Cardiac muscle cell (in vitro differentiated cells and primary cell): ENCODE measurements at regions not wholly inside any gene's neighbourhood (a gene's known extent, or its start where the extent isn't known, plus 50 kb on each side); places are given as distances from the start of the nearest gene placed in this dataset.
A peak's percentile ranks its signal among the peaks of the same experiment; 100 is the strongest.

ENCODE experiments used
- DNase-seq, 2 donors: peaks; one replicate each; pipeline versions ENCODE4 v3.0.0 to v3.0.0-alpha.2; 2010 to 2017; ENCODE audit warnings: low read depth in 1 of 2, low spot score in 1 of 2
- H3K27ac ChIP-seq: fragments of 200-600 bp; sonication (generic); 2 replicates; pipeline ENCODE4 v1.5.1; 2016
- H3K27me3 ChIP-seq: fragments of 200-600 bp; sonication (generic); 2 replicates; pipeline ENCODE4 v1.6.0; 2016; ENCODE audit warnings: control low read depth
- H3K36me3 ChIP-seq: fragments of 200-600 bp; sonication (generic); 2 replicates; pipeline ENCODE4 v1.5.1; 2016; ENCODE audit warnings: control low read depth
- H3K4me1 ChIP-seq: fragments of 200-600 bp; sonication (generic); 2 replicates; pipeline ENCODE4 v1.8.1; 2017; ENCODE audit warnings: low read depth, mild to moderate bottlenecking, mixed run types
- H3K4me3 ChIP-seq: fragments of 200-600 bp; sonication (generic); 2 replicates; pipeline ENCODE4 v1.5.1; 2016; ENCODE audit warnings: mild to moderate bottlenecking
- H3K9me3 ChIP-seq: fragments of 200-600 bp; sonication (generic); 2 replicates; pipeline ENCODE4 v1.5.1; 2017; ENCODE audit warnings: low read depth, mild to moderate bottlenecking, control low read depth
- TF ChIP-seq, protein P1 (sequence below): IDR thresholded peaks from 2 replicates; pipeline ENCODE4 v1.5.1; 2012; ENCODE audit warnings: low read depth, mild to moderate bottlenecking, low read length

DNA sequence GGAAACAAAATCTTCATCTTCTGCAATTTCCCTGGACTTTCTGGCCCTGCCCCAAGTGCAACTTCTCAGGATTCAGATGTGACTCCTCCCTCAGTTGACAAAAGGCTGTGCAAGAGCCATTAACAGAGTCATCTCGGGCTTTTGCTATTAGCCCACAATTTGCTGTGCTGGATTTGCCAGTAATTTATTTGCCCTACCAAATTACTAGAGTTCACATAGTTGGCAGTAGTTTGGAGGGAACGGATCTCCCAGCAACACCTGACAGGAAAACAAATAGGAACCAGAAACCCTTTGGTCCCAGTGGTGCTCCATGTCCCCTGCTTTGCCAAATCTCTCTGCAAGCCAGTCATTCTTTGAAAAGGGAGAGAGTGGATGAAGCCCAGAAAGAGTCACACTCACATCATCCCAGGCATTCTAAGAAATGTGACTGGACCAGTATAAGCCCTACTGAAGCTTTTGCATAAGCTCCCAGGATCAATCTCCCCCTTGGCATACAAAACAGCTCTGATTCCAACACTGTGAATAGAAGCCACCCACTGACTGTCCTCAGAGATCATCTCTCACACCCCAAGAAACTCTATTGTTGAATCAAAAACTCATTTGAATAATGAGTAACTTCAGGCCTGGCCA, 350.1 kb upstream of the NBEA start:
- no peak overlapping the region for H3K4me3 ChIP-seq
- TF ChIP-seq, protein P1, sequence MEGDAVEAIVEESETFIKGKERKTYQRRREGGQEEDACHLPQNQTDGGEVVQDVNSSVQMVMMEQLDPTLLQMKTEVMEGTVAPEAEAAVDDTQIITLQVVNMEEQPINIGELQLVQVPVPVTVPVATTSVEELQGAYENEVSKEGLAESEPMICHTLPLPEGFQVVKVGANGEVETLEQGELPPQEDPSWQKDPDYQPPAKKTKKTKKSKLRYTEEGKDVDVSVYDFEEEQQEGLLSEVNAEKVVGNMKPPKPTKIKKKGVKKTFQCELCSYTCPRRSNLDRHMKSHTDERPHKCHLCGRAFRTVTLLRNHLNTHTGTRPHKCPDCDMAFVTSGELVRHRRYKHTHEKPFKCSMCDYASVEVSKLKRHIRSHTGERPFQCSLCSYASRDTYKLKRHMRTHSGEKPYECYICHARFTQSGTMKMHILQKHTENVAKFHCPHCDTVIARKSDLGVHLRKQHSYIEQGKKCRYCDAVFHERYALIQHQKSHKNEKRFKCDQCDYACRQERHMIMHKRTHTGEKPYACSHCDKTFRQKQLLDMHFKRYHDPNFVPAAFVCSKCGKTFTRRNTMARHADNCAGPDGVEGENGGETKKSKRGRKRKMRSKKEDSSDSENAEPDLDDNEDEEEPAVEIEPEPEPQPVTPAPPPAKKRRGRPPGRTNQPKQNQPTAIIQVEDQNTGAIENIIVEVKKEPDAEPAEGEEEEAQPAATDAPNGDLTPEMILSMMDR: no peak
- no peaks in the 10 kb centered on the region for H3K27me3 ChIP-seq
- no peak for DNase-seq
- H3K36me3 ChIP-seq: no peaks in the 10 kb centered on the region
- no peak overlapping the region for H3K27ac ChIP-seq
- H3K9me3 ChIP-seq: no peaks in the 10 kb centered on the region
- no peaks in the 10 kb centered on the region for H3K4me1 ChIP-seq

DNA sequence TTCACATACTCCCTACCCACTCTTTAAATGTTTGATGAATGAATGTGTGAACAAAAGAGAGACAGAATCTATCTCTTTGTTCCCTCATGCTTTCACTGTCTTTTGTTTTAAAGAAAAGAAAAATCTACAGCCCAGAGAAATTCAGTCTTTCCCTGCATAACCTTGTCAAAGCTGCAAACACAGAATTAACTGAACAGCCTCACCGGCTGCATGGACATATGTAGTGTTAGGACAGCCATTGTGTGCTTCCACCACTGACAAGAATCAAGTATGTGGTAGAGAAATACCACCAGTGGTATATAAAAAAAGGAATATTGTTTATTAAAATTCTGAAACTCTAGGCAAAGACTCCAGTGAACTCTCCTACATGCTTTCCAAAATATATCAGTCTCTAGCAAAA, 348.4 kb upstream of the NBEA start:
- Histone ChIP-seq H3K4me3 (no peak overlapping the region), H3K9me3 (no peaks in the 10 kb centered on the region), H3K27me3 (no peaks in the 10 kb centered on the region), H3K27ac (no peak overlapping the region), H3K4me1 (no peaks in the 10 kb centered on the region), H3K36me3 (no peaks in the 10 kb centered on the region)
- DNase-seq: no peak
- TF ChIP-seq, protein P1: no peak

DNA sequence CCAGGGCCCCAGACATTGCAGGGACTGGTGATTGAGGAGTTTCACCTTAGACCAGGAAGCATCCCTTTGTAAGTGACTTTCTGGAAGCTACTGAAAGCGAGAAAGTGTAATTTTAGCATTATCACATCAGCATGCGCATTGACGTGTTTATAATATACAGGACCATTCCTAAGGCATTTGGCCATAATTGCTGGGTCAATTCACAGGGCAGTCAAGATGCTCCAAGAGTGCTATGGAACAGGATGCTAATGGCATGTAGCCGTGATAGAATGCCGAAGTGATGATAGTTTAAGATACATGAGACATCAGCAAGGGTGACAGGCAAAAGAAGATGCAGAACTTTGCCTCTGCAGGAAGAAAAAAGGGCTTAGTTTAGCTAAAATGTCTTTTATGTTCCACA, 347.6 kb upstream of the NBEA start:
- Histone ChIP-seq H3K36me3 (no peaks in the 10 kb centered on the region), H3K4me3 (no peak overlapping the region), H3K27ac (no peak overlapping the region), H3K9me3 (no peaks in the 10 kb centered on the region), H3K27me3 (no peaks in the 10 kb centered on the region), H3K4me1 (no peaks in the 10 kb centered on the region)
- DNase-seq: no peak
- TF ChIP-seq, protein P1: no peak

DNA sequence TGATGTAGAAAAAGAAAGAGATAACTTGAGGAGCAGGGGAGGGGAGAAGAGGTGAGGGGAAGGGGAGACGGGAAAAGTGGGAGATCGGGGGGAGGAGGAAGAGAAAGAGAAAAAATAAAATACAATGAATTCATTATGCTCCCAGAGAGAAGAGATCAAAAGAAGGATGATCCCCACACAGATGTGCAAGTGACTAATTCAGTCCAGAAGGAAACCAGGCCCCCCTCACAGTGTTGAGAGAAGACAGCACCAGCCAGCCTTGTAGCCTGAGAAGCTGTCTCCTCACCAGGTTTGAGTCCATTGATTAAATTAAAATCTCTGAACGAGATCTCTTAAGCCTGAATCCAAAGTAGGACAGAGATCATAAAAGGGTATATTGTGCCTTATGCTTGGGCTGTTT, 333.7 kb upstream of the NBEA start:
- Histone ChIP-seq H3K27ac (no peak overlapping the region), H3K4me3 (no peak overlapping the region), H3K27me3 (no peaks in the 10 kb centered on the region), H3K36me3 (no peaks in the 10 kb centered on the region), H3K4me1 (no peaks in the 10 kb centered on the region), H3K9me3 (no peaks in the 10 kb centered on the region)
- no peak for DNase-seq
- TF ChIP-seq, protein P1: no peak

DNA sequence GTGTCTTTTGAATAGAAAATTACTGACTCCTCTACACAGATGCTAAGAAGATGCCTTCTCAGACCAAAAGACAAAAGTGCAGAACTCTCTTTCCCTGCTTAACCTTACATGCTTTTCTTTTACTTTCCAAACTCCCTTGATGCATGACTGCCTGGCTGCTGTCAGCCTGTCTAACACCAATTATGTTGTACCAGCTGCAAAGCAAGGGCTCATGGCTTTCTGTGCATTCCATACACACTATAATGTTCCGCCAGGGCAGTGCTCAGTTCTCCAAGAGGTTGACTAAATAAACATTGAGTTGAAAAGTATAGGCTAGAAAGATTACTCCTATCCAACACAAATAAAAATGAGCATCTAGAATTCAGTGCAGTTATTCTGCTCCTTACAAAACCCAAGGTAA, 330.4 kb upstream of the NBEA start:
- no peak overlapping the region for H3K27ac ChIP-seq
- H3K4me1 ChIP-seq: no peaks in the 10 kb centered on the region
- no peaks in the 10 kb centered on the region for H3K9me3 ChIP-seq
- H3K4me3 ChIP-seq: no peak overlapping the region
- DNase-seq: peak in 1 of 2 donors; percentile 9
- TF ChIP-seq, protein P1: no peak
- H3K27me3 ChIP-seq: no peaks in the 10 kb centered on the region
- no peaks in the 10 kb centered on the region for H3K36me3 ChIP-seq
